ENCODE measurements at regions not wholly inside any gene's neighbourhood (a gene's known extent, or its start where the extent isn't known, plus 50 kb on each side); places are given as distances from the start of the nearest gene placed in this dataset.

GRCh38 chr4:59831746-59832145 lies 1368.4 kb upstream of the ADGRL3 start:
- no peak for TF ChIP-seq CTCF (IDR thresholded peaks at IDR 0.05; ENCODE audit: insufficient read depth, low read depth, low read length)
- ChIA-PET CTCF (no interaction called here), POLR2A (no interaction called here)
- H3K27me3 ChIP-seq (ENCODE audit: control insufficient read depth, insufficient read depth, low read length), result no peaks in the 10 kb centered on the region
- H3K36me3 ChIP-seq (ENCODE audit: control insufficient read depth, insufficient read depth, low read length), result no peaks in the 10 kb centered on the region
- no peak overlapping the region for H3K4me3 ChIP-seq (ENCODE audit: low read depth, low read length)
- DNase-seq (ENCODE audit: low read depth), result no peak

- TF ChIP-seq CTCF (IDR thresholded peaks at IDR 0.05; ENCODE audit: insufficient read depth, low read depth, low read length), result no peak
- Histone ChIP-seq H3K36me3 (ENCODE audit: control insufficient read depth, insufficient read depth, low read length) (no peaks in the 10 kb centered on the region), H3K4me3 (ENCODE audit: low read depth, low read length) (no peak overlapping the region), H3K27me3 (ENCODE audit: control insufficient read depth, insufficient read depth, low read length) (no peaks in the 10 kb centered on the region)
- POLR2A ChIA-PET, result no interaction called here
- DNase-seq (ENCODE audit: low read depth), result no peak
- CTCF ChIA-PET, result no interaction called here
Measured at GRCh38 chr4:59834943-59835342, 1365.2 kb upstream of the ADGRL3 start.

- CTCF ChIA-PET, result no interaction called here
- no peak for TF ChIP-seq CTCF (IDR thresholded peaks at IDR 0.05; ENCODE audit: insufficient read depth, low read depth, low read length)
- no peak for DNase-seq (ENCODE audit: low read depth)
- Histone ChIP-seq H3K27me3 (ENCODE audit: control insufficient read depth, insufficient read depth, low read length) (no peaks in the 10 kb centered on the region), H3K4me3 (ENCODE audit: low read depth, low read length) (no peak overlapping the region), H3K36me3 (ENCODE audit: control insufficient read depth, insufficient read depth, low read length) (no peaks in the 10 kb centered on the region)
- POLR2A ChIA-PET, result no interaction called here
Measured at GRCh38 chr4:59837751-59838150, 1362.4 kb upstream of the ADGRL3 start.

- H3K4me3 ChIP-seq (ENCODE audit: low read depth, low read length), result no peak overlapping the region
- H3K27me3 ChIP-seq (ENCODE audit: control insufficient read depth, insufficient read depth, low read length), result no peaks in the 10 kb centered on the region
- no peak for TF ChIP-seq CTCF (IDR thresholded peaks at IDR 0.05; ENCODE audit: insufficient read depth, low read depth, low read length)
- CTCF ChIA-PET, result no interaction called here
- no peaks in the 10 kb centered on the region for H3K36me3 ChIP-seq (ENCODE audit: control insufficient read depth, insufficient read depth, low read length)
- POLR2A ChIA-PET, result no interaction called here
- no peak for DNase-seq (ENCODE audit: low read depth)
Measured at GRCh38 chr4:59838236-59838635, 1361.9 kb upstream of the ADGRL3 start.

GRCh38 chr4:59841698-59842097 lies 1358.4 kb upstream of the ADGRL3 start:
- ChIA-PET POLR2A (no interaction called here), CTCF (no interaction called here)
- H3K4me3 ChIP-seq (ENCODE audit: low read depth, low read length), result no peak overlapping the region

More at GRCh38 chr4:59841698-59842097, 1358.4 kb upstream of the ADGRL3 start:
- DNase-seq (ENCODE audit: low read depth), result no peak
- Histone ChIP-seq H3K27me3 (ENCODE audit: control insufficient read depth, insufficient read depth, low read length) (no peaks in the 10 kb centered on the region), H3K36me3 (ENCODE audit: control insufficient read depth, insufficient read depth, low read length) (no peaks in the 10 kb centered on the region)
- no peak for TF ChIP-seq CTCF (IDR thresholded peaks at IDR 0.05; ENCODE audit: insufficient read depth, low read depth, low read length)
